ENCODE measurements at regions not wholly inside any gene's neighbourhood (a gene's known extent, or its start where the extent isn't known, plus 50 kb on each side); places are given as distances from the start of the nearest gene placed in this dataset.

DNA sequence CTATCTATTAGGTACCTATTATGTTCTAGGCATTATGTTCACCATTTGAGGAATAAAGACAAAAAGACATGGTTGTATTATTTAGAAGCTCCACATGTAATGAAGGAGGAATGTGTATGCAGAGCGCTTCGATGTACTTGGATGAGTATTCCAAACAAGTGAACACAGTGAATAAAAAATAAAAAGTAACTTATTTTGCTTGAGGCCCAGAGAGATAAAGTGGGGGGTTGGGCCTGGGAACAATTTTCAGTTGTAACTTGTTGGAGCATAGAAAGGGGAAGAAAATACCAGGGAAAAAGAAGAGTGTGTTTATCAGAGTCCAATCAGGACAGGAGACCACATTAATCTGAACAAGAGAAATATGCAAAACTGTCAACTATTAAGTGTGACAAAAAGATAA, 445.7 kb upstream of the BCHE start:
- intact Hi-C loops (cut with DNase I; ENCODE audit: low total_unique reads): no loop called here
- H3K27ac ChIP-seq: no peak overlapping the region
- TF ChIP-seq CTCF (IDR thresholded peaks at IDR 0.05): no peak
- no peaks in the 10 kb centered on the region for H3K9me3 ChIP-seq
- no peak overlapping the region for H3K4me3 ChIP-seq
- H3K27me3 ChIP-seq: no peaks in the 10 kb centered on the region
- DNase-seq: no peak
- H3K4me1 ChIP-seq: no peaks in the 10 kb centered on the region
- no peaks in the 10 kb centered on the region for H3K36me3 ChIP-seq

DNA sequence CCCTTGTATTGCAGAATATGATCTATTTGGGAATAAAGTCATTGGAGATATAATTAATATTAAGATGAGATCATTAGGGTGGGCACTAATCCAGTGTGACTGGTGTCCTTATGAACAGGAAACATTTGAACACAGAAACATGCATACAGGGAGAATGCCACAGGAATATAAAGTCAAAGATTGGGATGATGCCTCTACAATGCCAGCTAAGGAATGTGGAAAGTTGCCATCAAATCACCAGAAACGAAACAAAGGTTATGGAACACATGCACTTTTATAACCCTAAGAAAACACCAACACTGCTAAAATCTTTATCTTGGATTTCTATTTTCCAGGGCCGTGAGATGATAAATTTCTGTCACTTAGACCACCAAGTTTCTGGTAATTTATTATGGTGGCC, 442.4 kb upstream of the BCHE start:
- no peaks in the 10 kb centered on the region for H3K4me1 ChIP-seq
- H3K4me3 ChIP-seq: no peak overlapping the region
- DNase-seq: no peak
- no peaks in the 10 kb centered on the region for H3K27me3 ChIP-seq
- H3K36me3 ChIP-seq: no peaks in the 10 kb centered on the region
- no peak overlapping the region for H3K27ac ChIP-seq
- no peaks in the 10 kb centered on the region for H3K9me3 ChIP-seq
- intact Hi-C loops (cut with DNase I; ENCODE audit: low total_unique reads): no loop called here
- no peak for TF ChIP-seq CTCF (IDR thresholded peaks at IDR 0.05)

DNA sequence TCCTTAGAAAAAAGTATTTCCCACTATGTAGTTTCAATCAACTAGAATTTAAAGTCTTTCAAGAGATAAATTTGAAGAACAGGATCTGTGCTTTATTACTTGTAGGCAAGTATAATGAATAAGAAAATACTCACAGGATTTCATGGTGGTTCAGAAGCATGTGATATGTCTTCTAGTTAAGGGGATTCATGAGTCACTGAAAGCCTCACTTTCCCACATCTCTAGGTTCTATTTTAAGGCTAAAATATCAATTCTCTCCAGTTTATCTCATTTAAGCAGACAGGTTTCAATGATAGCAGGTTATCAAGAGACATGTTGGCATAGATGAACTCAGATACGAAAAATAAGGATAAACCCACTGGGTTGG, 437.8 kb upstream of the BCHE start:
- intact Hi-C loops (cut with DNase I; ENCODE audit: low total_unique reads): no loop called here
- no peak for DNase-seq
- no peak overlapping the region for H3K27ac ChIP-seq

DNA sequence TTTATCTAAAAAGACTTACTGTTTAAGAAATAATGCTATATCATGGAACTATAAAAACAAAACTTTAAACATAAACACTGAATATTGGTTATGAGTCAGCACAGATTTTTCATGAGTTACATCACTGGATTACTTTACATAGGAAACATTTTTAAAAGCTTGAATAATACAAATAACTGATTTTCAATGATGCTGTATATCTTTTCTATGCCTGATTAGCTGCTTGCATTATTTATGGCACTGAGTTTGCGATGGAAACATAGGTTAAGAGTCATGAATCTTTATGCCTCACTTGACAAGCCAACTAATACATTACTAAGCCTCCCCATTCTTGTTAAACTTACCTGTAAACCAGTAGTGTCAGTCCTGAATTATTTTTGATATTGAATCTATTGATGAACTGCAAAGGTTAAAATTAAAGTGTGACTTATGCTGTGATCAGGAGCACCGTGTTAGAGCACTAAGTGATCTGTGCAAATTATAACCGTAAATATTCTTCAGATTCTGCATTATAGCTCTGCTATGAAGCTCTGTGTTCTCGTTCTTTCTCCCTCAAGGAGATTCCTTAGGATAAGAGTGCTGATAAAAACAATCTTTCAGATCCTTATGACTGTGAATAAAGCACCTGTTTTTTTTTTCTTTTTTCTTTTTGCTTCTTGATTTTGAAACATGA, 437.3 kb upstream of the BCHE start:
- H3K9me3 ChIP-seq: no peaks in the 10 kb centered on the region
- no peaks in the 10 kb centered on the region for H3K27me3 ChIP-seq
- H3K4me1 ChIP-seq: no peaks in the 10 kb centered on the region
- H3K36me3 ChIP-seq: no peaks in the 10 kb centered on the region
- TF ChIP-seq CTCF (IDR thresholded peaks at IDR 0.05): no peak
- DNase-seq: no peak
- no peak overlapping the region for H3K4me3 ChIP-seq
- intact Hi-C loops (cut with DNase I; ENCODE audit: low total_unique reads): no loop called here
- H3K27ac ChIP-seq: no peak overlapping the region

More for the DNA sequence above, 437.8 kb upstream of the BCHE start:
- TF ChIP-seq CTCF (IDR thresholded peaks at IDR 0.05): no peak
- Histone ChIP-seq H3K27me3 (no peaks in the 10 kb centered on the region), H3K9me3 (no peaks in the 10 kb centered on the region), H3K4me3 (no peak overlapping the region), H3K36me3 (no peaks in the 10 kb centered on the region), H3K4me1 (no peaks in the 10 kb centered on the region)

- Histone ChIP-seq H3K4me3 (no peak overlapping the region), H3K27ac (no peak overlapping the region), H3K4me1 (no peaks in the 10 kb centered on the region), H3K27me3 (no peaks in the 10 kb centered on the region), H3K9me3 (no peaks in the 10 kb centered on the region), H3K36me3 (no peaks in the 10 kb centered on the region)
- intact Hi-C loops (cut with DNase I; ENCODE audit: low total_unique reads): no loop called here
- DNase-seq: no peak
- no peak for TF ChIP-seq CTCF (IDR thresholded peaks at IDR 0.05)
Measured at GRCh38 chr3:166270429-166270828, 433.2 kb upstream of the BCHE start.

DNA sequence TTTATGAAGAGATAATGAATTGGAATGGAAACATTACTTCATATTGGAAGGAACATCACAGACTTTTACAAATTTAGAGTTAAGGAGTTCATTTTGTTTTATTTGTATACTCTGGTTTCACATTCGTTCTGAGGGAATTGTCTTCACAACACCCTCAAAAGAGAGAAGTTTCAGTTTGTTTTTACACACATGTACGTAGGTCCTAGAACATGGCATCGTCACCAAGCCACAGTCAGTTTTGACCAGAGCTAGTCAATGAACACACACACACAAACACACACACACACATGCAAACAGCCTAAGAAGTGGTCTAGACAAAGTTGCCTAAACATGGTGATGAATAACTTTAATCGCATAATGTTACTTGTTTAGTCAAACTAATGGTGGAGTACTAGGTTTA, 427.9 kb upstream of the BCHE start:
- H3K27me3 ChIP-seq: no peaks in the 10 kb centered on the region
- no peaks in the 10 kb centered on the region for H3K4me1 ChIP-seq
- no peaks in the 10 kb centered on the region for H3K36me3 ChIP-seq
- H3K9me3 ChIP-seq: no peaks in the 10 kb centered on the region
- no peak for DNase-seq
- no peak overlapping the region for H3K27ac ChIP-seq
- H3K4me3 ChIP-seq: no peak overlapping the region
- intact Hi-C loops (cut with DNase I; ENCODE audit: low total_unique reads): no loop called here
- no peak for TF ChIP-seq CTCF (IDR thresholded peaks at IDR 0.05)

Data from tibial artery (tissue), 4 donors.